SHP77 (cell line): ENCODE measurements at regions not wholly inside any gene's neighbourhood (a gene's known extent, or its start where the extent isn't known, plus 50 kb on each side); places are given as distances from the start of the nearest gene placed in this dataset.
A peak's percentile ranks its signal among the peaks of the same experiment; 100 is the strongest.
"Not testable (repeated sequence)": the region's sequence is repeated elsewhere in the genome, so short reads cannot be mapped to it uniquely, and the experiment has no call there.

Source experiments
- DNase-seq, 2 experiments: peaks; one replicate each; lab custom pipeline; 2025; lab: John Stamatoyannopoulos, UW

DNA sequence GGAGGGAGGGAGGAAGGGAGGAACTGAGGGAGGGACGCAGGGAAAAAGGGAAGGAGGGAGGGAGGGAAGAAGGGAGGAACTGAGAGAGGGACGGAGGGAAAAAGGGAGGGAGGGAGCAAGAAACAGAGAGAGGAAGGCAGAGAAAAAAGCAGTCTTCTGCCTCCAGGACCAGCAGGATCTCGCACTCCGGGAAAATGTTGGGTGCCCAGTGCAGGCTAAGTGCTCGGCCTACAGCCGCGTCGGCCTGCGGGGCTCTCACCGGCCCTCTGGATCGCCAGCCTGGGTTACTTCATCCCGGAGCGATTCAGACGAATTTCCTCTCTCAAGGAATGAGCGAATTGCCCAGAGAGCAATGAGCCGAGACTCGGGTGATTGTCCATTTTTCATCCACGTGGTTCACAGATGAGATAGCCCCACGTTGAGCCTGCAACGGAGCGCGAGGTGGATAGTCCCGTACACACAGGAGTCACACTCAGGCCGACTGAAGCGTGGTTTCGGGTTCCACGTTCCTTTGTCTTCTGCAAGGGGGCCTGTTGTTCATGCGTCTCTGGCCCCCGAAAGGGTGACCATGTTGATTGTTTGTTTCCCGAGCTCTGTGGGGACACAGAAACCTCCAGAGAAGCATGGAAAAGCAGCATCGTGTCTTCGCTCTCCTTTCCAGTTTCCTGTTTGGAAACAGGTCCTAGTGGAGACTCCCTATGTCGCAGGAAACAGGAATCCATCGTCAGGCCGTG, 1937.1 kb upstream of the DEFB115 start:
- not testable (repeated sequence) for DNase-seq

DNA sequence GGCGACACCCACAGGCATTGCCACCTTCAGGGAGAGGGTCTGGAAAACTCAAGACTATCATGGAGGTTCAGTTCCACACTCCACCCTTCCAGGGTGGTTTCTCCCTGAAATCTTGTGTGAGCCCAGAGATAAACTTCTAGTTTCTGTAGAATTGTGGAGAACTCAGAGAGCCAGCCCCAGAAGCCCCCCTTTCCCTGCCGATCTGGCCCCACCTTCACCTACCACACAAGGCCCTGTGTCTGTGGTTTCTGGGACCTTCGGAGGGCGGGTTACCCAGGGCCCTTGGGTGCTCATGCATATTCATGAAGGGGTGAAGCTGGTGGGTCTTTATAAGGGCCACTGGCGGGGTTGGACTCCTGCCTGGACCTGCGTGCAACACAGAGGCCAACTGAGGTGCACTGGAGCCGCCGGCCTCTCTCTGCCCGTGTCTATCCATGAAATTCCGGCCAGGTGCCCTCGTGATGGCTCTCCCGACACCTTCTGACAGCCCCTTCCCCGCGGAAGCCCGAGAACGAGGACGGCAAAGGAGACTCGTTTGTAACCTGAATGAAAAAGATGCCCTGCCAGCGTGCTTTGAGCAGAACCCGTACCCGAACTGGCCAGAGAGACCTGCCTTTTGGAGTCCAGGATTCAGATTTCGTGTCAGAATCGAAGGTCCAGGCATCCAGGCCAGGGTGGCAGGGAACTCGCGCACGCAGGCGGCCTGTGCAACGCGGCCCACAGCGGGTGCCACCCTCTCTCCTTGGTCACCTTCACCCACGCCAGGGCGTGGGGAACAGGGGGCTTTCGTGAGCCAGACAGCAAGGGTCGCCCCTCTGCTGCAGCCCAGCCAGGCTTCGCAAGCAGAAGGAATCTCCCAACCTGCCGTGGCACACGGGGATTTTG, 1933.6 kb upstream of the DEFB115 start:
- DNase-seq: not testable (repeated sequence)

DNA sequence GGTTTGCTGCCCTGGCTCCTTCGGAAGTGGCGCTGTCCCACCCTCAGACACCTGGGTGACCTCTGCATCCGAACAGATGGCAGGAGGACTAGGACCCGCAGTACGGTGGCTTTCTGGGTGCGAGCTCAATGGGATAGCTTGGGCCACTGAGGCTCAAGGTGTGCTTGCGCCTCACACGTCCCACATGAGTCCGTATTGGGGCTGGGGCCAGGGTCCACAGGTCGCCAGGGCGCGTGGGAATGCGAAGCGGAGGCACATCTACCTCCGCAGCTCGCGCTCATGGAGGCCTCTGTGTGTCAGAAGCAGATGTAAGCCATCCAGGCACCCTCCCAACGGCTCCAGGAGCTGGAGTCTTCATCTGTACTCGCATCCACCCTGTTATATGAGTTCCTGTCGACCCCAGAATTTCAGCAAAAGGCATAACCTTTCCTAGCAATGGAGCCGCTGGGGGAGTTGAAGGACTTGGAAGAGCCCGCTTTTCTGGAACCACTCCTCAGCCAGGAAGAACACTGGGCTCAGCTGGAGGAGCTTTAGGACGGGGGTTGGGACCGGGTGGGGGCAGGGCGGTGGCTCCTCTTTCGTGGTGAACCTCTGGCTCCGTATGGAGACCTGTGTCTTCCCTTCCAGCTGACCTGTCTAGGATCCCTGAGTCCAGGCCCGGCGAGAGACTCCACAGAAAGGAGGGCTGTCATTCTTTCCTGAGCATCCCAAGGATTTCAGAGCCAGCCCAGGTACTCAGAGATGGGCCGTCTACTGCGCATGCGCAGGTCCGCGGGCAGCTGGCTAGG, 1932.8 kb upstream of the DEFB115 start:
- not testable (repeated sequence) for DNase-seq

GRCh38 chr20:29325304-29325640, 1932.2 kb upstream of the DEFB115 start:
- no peak for DNase-seq

DNA sequence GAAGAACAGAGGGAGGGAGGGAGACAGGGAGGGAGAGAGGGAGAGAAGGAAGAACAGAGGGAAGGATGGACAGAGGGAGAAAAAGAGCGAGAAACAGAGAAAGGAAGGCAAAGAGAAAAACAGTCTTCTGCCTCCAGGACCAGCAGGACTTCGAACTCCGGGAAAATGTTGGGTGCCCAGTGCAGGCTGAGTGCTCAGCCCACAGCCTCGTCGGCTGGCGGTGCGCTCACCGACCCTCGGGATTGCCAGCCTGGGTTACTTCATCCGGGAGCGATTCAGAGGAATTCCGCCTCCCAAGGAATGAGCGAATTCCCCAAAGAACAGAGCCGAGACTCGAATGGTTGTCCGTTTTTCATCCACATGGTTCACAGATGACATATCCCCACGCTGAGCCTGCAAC, 1931.7 kb upstream of the DEFB115 start:
- DNase-seq: not testable (repeated sequence)

DNA sequence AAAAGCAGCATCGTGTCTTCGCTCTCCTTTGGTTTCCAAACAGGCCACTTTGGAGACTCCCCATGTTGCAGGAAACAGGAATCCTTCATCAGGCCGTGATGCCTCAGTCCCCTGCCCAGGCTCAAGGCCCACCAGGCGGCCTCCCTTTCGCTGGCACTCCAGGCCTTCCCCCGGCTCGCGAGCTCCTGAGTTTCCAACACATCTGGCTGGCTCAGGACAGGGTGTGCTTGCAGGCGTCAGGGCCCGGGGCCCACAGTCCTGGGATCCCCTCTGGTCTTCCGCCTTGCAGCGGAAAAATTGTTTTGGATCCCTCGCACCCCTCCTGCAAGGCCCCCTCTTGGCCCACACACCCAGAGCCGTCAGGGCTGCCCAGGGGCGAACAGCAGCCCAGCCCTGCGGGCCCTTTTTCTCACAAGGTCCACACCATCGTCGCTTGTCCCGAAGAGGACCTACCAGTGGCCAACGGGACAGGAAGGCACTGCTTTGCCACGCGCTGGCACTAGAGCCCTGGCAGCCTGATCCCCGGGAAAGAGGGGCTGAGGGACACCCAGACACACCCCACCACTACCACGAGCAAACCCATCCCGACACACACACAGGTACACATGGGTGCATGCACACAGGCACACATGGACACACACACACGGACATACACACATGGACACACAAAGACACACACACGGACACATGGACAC, 1930.9 kb upstream of the DEFB115 start:
- no peak for DNase-seq

GRCh38 chr20:29327600-29328420, 1929.7 kb upstream of the DEFB115 start:
- peak in 1 of 2 experiments; percentile 37 for DNase-seq

GRCh38 chr20:29330429-29331115, 1926.9 kb upstream of the DEFB115 start:
- not testable (repeated sequence) for DNase-seq

- no peak for DNase-seq
Observed at GRCh38 chr20:29349836-29350235, 1907.6 kb upstream of the DEFB115 start.

DNA sequence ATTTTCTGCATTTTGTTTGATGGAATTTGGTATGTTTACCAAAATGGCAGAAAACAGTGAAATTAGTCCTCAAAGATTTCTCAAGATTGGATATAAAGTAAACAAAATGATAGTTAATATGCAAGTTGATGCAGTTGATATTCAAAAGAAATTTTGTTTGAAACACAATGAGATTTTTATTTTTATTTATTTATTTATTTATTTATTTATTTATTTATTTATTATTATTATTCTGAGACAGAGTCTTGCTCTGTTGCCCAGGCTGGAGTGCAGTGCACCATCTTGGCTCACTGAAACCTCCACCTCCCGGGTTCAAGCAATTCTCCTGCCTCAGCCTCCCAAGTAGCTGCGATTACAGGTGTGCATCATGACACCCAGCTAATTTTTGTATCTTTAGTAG, 1881.5 kb upstream of the DEFB115 start:
- DNase-seq: not testable (repeated sequence)

- not testable (repeated sequence) for DNase-seq
Observed at GRCh38 chr20:29392853-29393252, 1864.6 kb upstream of the DEFB115 start.

GRCh38 chr20:29408034-29408695, 1849.3 kb upstream of the DEFB115 start:
- no peak for DNase-seq

- not testable (repeated sequence) for DNase-seq
Observed at GRCh38 chr20:29408707-29409106, 1848.8 kb upstream of the DEFB115 start.

- not testable (repeated sequence) for DNase-seq
Observed at GRCh38 chr20:29409160-29409689, 1848.2 kb upstream of the DEFB115 start.

GRCh38 chr20:29409833-29410805, 1847.3 kb upstream of the DEFB115 start:
- peak; percentile 12 to 18 for DNase-seq

GRCh38 chr20:29410806-29411457, 1846.5 kb upstream of the DEFB115 start:
- no peak for DNase-seq

GRCh38 chr20:29411458-29411820, 1846.0 kb upstream of the DEFB115 start:
- DNase-seq: not testable (repeated sequence)

GRCh38 chr20:29419378-29419777, 1838.1 kb upstream of the DEFB115 start:
- DNase-seq: no peak
